Stimulated activated CD8-positive, alpha-beta memory T cell treated with anti-CD3 and anti-CD28 coated beads, Interleukin-7, amount 100 ng/mL, for 1 hour (primary cell): ENCODE measurements at regions not wholly inside any gene's neighbourhood (a gene's known extent, or its start where the extent isn't known, plus 50 kb on each side); places are given as distances from the start of the nearest gene placed in this dataset.

Experiments used
- DNase-seq, 2 donors: peaks; one replicate each; pipeline ENCODE4 v3.0.0-alpha.2; 2020; ENCODE audit warnings: low read depth in 2 of 2

DNA sequence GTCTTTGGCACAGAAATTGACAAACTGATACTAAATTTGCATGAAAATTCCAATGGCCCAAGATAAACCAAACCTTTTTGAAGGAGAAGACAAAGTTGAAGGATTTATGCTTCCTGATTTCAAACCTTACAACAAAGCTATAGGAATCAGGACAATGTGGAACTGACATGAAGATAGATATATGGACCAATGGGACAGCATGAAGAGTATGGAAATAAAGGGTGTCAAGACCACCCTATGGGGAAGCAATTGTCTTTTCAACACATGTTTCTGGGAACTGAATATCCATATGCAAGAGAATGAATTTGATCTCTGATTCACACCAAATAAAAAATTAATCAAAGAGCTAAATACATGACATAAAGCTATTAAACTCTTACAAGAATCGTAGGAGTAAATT is 77.2 kb upstream of the ADARB2 start:
- no peak for DNase-seq

- DNase-seq: no peak
These were observed 71.9 kb upstream of the ADARB2 start for GRCh38 chr10:1809139-1809741.

GRCh38 chr10:1807924-1808323 is 70.6 kb upstream of the ADARB2 start:
- no peak for DNase-seq

DNA sequence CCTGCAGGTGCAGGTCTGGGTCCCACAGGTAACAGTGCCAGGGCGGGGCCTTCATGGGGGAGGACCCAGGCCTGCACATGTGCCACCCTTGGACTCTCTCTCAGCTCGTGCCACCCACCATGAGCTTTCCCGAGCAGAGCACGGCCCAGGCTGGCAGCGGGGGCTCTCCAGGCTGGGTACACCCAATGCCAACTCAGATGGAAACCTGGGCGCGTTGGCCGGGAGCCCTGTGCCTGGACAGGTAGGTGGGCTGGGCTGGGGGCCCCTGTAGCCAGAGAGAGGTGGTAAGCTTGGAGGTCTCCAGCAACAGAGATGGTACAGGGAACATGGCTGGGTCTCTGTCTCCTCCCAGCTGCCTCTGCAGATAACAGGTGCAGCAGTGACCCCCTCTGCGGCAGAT is 69.9 kb upstream of the ADARB2 start:
- no peak for DNase-seq

DNA sequence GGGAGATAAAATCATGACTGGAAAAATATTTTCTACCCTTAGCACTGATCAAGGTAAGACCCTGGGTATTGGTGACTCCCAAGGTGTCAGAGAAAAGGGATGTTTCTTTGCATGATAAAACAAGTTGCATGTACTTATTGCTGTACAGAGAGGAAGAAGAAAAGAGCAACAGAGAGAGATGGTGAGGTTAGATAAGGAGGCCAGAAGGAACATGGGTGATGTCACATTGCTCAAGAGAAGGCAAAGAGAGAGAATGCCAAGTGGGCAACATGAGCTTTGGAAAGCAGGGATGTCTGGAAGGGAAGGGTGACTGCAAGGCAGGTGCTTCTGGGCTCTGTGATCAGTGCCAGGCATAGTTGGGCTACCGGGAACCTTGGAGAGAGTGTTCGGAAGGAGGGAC is 65.1 kb upstream of the ADARB2 start:
- no peak for DNase-seq

DNA sequence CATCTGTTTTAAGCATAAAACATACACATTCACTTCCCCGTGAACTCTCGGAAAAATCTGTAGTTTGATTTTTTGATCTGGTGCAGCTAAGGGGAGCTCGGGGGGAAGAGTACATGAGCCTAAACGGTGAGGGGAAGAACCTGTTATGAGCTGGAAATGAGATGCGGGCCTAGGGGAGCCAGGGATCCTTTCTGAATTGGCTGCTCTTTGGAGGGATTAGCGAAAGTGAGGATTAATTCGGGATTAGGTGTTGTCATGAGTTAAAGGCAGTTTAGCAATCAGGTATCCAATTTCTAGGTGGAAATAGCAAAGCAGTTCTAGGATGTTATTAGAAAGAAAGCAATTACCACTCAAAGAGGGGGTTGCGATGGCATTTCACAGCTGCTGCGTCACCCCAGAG is 51.1 kb upstream of the ADARB2 start:
- no peak for DNase-seq
